Calu3 (cell line): ENCODE measurements at regions not wholly inside any gene's neighbourhood (a gene's known extent, or its start where the extent isn't known, plus 50 kb on each side); places are given as distances from the start of the nearest gene placed in this dataset.

ENCODE experiments used
- BruUV-seq: library from RNA; stranded (reverse); fragments of 400-500 nt; replicated peaks from 2 replicates; lab custom pipeline; 2021; lab: Mats Ljungman, UMichigan
- CTCF ChIA-PET: fragments of 300-600 bp; sonication (Branson Sonifier 250); formaldehyde crosslinking; loops from one replicate; lab custom pipeline; 2022; ENCODE audit warnings: antibody characterized with exemption; lab: Charles Lee
- DNase-seq: peaks from one replicate; pipeline ENCODE4 v3.0.0; 2022
- H3K27ac Mint-ChIP-seq: one replicate; pipeline ENCODE4 v1.8.0; 2022; ENCODE audit warnings: mixed read lengths; ENCODE audit not compliant: unreplicated experiment
- H3K27me3 Mint-ChIP-seq: one replicate; pipeline ENCODE4 v1.8.0; 2022; ENCODE audit warnings: mixed read lengths; ENCODE audit not compliant: unreplicated experiment
- H3K36me3 Mint-ChIP-seq: one replicate; pipeline ENCODE4 v1.8.0; 2022; ENCODE audit warnings: mild to moderate bottlenecking, moderate library complexity, mixed read lengths; ENCODE audit not compliant: insufficient read depth, unreplicated experiment
- H3K4me1 Mint-ChIP-seq: one replicate; pipeline ENCODE4 v1.8.0; 2022; ENCODE audit warnings: mild to moderate bottlenecking, low read depth, mixed read lengths; ENCODE audit not compliant: unreplicated experiment
- H3K4me3 Mint-ChIP-seq: one replicate; pipeline ENCODE4 v1.8.0; 2022; ENCODE audit warnings: mild to moderate bottlenecking, low read depth, moderate library complexity, mixed read lengths; ENCODE audit not compliant: unreplicated experiment
- H3K9me3 Mint-ChIP-seq: one replicate; pipeline ENCODE4 v1.8.0; 2022; ENCODE audit warnings: low read depth, mixed read lengths; ENCODE audit not compliant: unreplicated experiment
- intact Hi-C: fragments of 100-400 bp; cut with micrococcal nuclease; formaldehyde crosslinking; loops from one replicate; pipeline ENCODE4 v1.10.0; 2022; ENCODE audit not compliant: unreplicated experiment
- TF ChIP-seq, protein P1 (sequence below): fragments of 200-600 bp; IDR thresholded peaks from one replicate; pipeline ENCODE4 v1.8.0; 2022; ENCODE audit warnings: antibody characterized with exemption; ENCODE audit not compliant: unreplicated experiment

DNA sequence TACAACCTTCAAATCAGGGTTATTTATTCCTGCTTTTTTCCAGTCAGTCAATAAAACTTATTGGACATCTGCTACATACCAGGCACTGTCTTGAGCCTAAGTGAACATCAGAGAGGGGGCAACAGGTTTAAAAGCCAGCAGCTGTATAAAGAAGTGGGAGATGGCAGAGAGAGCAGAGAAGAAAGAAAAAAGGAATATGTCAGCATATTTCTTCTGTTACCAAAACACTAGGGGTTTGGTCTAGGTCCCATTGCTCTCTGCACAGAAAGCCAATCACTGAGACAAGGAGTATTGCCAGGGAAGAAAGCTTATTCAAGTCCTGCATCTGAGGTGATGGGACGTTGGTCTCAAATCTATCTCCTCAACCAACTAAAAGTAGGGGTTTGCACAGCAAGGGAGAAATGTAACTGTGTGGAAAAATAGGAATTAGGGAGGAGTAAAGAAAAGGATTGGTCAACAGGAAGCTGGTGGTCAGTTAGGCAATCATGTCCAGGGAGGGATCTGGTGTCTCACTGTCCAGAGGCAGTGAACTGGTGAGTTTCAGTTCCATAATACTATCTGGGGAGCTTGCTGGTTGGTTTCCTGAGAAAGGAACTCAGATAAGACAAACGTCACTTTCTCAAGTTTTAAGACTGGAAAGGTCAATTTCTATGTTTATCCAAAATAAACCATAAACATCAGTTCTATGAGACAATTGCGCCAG is 107.5 kb downstream of the PHLDA1 start:
- H3K27ac Mint-ChIP-seq: no peak overlapping the region
- peaks cover 8% of the 10 kb centered on the region for H3K36me3 Mint-ChIP-seq
- TF ChIP-seq, protein P1, sequence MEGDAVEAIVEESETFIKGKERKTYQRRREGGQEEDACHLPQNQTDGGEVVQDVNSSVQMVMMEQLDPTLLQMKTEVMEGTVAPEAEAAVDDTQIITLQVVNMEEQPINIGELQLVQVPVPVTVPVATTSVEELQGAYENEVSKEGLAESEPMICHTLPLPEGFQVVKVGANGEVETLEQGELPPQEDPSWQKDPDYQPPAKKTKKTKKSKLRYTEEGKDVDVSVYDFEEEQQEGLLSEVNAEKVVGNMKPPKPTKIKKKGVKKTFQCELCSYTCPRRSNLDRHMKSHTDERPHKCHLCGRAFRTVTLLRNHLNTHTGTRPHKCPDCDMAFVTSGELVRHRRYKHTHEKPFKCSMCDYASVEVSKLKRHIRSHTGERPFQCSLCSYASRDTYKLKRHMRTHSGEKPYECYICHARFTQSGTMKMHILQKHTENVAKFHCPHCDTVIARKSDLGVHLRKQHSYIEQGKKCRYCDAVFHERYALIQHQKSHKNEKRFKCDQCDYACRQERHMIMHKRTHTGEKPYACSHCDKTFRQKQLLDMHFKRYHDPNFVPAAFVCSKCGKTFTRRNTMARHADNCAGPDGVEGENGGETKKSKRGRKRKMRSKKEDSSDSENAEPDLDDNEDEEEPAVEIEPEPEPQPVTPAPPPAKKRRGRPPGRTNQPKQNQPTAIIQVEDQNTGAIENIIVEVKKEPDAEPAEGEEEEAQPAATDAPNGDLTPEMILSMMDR: no peak
- H3K4me1 Mint-ChIP-seq: peaks cover 31% of the 10 kb centered on the region
- CTCF ChIA-PET: interaction anchor here (0.5 kb wide), 1 partner anchor 10 kb away, joined by 5 read pairs; no protein-coding TSS in a partner anchor
- no peak overlapping the region for H3K4me3 Mint-ChIP-seq
- no TSS peak for BruUV-seq
- intact Hi-C loops: no loop called here
- no peaks in the 10 kb centered on the region for H3K27me3 Mint-ChIP-seq
- DNase-seq: no peak
- H3K9me3 Mint-ChIP-seq: peaks cover 6% of the 10 kb centered on the region

DNA sequence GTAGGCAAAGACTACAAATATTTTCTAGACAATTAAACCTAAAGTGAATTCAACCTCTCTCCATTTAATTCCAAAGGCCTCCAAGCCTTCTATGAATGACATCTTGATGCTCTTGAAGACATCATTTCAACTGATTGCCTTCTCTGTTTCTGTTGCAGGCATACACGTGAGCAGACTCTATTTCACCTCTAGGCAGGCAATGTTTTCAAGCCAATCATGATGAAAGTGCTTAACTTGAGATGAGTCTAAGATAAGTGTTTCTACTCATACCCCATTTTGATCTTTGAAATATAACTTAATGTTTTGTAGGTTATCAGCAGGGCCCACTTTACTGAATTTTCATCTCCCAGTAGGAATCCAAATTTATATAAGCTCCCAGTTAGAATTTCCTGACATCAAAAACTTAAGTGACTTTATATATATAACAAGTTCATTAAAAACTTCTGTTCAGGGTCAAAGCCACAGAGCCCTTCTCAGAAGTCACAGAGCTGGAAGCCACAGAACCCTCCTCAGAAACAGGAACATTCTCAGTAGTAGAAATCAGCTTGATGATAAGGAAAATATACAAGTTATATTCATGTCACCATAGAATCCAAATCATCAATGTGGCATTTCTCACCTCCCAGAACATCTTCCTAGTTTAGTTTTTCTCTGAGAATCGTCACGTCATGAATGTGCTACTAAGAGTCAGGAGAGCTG is 108.5 kb downstream of the PHLDA1 start:
- no peak for DNase-seq
- intact Hi-C loops: no loop called here
- CTCF ChIA-PET: no interaction called here

DNA sequence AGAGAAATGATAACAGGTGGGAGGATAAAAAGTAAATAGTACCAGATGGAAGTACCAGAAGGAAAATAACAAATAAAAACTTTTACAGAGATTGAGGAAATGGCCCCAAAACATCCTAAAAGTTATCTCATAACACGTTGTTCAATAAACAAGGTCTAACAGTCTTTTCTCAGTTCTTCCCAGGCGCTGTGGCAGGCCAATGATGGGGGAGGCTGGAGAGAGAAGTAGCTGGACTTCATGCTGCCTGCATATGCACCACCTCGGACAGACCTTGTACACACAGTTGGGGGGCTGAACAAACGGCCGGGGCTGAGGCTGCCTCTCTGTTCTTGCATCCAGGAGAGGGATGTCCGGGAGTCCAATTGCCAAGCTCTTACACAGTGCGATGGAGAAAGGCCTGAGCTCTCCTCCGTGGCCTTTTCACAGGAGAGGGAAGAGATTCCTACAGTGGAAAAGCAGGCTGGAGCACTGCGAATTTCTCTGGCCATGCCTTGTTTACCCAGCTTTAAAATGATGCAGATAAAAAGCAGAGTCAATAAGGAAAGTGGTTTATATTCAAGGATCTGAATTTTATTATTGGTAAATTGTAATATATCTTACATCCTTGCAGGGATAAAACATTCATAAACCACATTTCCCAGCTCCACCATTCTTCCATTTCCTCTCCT is 109.8 kb downstream of the PHLDA1 start:
- Mint-ChIP-seq H3K4me1 (peaks cover 22% of the 10 kb centered on the region), H3K9me3 (peaks cover 6% of the 10 kb centered on the region), H3K27ac (no peak overlapping the region), H3K4me3 (no peak overlapping the region), H3K27me3 (no peaks in the 10 kb centered on the region), H3K36me3 (peaks cover 8% of the 10 kb centered on the region)
- intact Hi-C loops: no loop called here
- TF ChIP-seq, protein P1: no peak
- CTCF ChIA-PET: interaction anchor here (1.4 kb wide), 1 partner anchor 10 kb away, joined by 3 read pairs; no protein-coding TSS in a partner anchor
- no TSS peak for BruUV-seq
- no peak for DNase-seq

More for the DNA sequence above, 108.5 kb downstream of the PHLDA1 start:
- Mint-ChIP-seq H3K9me3 (peaks cover 6% of the 10 kb centered on the region), H3K27me3 (no peaks in the 10 kb centered on the region), H3K36me3 (peaks cover 8% of the 10 kb centered on the region), H3K4me3 (no peak overlapping the region), H3K27ac (no peak overlapping the region), H3K4me1 (peaks cover 22% of the 10 kb centered on the region)
- no TSS peak for BruUV-seq
- TF ChIP-seq, protein P1: no peak

DNA sequence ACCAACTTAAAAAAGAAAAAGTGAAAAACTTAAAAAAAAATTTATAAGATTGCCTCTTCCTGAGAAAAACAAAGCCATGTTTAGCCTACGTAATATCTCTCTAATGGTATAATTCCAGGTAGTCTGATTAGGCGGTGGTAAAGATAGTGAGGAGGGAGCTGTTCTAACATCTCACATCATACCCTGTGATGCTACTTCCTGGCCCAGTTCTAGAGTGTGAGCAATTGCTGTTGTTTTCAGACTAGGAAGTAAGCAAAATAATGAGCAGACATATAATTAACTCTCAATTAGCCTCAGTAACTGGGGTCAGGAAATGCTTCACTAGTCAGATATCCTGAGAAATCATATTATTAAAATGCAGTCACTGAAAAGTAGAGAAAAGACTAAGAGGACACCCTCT is 113.9 kb downstream of the PHLDA1 start:
- TF ChIP-seq, protein P1: no peak
- no peak overlapping the region for H3K4me3 Mint-ChIP-seq
- no peak overlapping the region for H3K27ac Mint-ChIP-seq
- no peaks in the 10 kb centered on the region for H3K36me3 Mint-ChIP-seq
- no peaks in the 10 kb centered on the region for H3K9me3 Mint-ChIP-seq
- no peak for DNase-seq
- CTCF ChIA-PET: interaction anchor here (1.6 kb wide), 1 partner anchor 9 kb away, joined by 4 read pairs; no protein-coding TSS in a partner anchor
- no peaks in the 10 kb centered on the region for H3K27me3 Mint-ChIP-seq
- no TSS peak for BruUV-seq
- intact Hi-C loops: no loop called here
- peaks cover 29% of the 10 kb centered on the region for H3K4me1 Mint-ChIP-seq
